ENCODE measurements at regions not wholly inside any gene's neighbourhood (a gene's known extent, or its start where the extent isn't known, plus 50 kb on each side); places are given as distances from the start of the nearest gene placed in this dataset.

GRCh38 chr4:63814171-63814964, 594.9 kb downstream of the TECRL start:
- no peak for DNase-seq (ENCODE audit: low read depth, low spot score)

- no peak for DNase-seq (ENCODE audit: low read depth, low spot score)
These were observed 610.1 kb downstream of the TECRL start for GRCh38 chr4:63799166-63799565.

- DNase-seq (ENCODE audit: low read depth, low spot score): no peak
These were observed 613.9 kb downstream of the TECRL start for GRCh38 chr4:63795301-63795700.

- DNase-seq (ENCODE audit: low read depth, low spot score): no peak
These were observed 618.9 kb downstream of the TECRL start for GRCh38 chr4:63790377-63790776.

DNA sequence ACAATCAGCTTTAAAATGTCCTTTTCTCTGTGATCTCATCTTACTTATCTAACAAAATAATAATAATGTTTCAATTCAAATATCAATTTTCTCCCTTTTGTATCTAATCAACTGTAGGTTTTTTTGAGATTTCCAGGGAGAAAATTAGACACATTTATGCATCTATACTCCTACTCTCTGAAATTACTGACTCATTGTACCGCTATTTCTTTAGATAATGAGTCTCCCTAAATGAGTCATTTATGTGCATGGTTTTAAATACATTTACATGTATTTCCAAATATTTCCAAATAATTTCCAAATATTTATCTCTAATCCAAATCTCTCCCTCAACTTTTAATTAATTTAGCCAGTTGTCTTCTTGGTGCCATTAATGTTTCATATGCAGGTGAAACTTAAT, 621.0 kb downstream of the TECRL start:
- no peak for DNase-seq (ENCODE audit: low read depth, low spot score)

DNA sequence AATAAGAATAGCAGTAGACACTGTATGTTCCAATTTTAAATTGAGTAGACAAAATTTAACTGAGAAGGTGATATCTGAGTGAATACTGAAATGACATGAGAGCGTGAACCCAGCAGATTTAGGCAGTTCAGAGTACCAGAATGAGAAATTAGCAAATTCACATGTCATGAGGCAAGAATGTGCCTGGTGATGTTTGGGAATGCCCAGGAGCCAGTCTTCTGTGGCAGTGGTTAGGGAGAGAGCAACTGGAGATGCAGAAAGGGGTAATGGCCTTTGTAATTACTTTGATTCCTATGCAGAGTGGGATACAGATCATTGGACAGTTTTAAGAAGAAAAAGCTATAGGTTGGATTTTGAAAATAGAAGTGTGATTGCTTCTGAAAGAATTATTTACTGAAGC, 621.9 kb downstream of the TECRL start:
- no peak for DNase-seq (ENCODE audit: low read depth, low spot score)

- DNase-seq (ENCODE audit: low read depth, low spot score): no peak
These were observed 623.1 kb downstream of the TECRL start for GRCh38 chr4:63786171-63786570.

DNA sequence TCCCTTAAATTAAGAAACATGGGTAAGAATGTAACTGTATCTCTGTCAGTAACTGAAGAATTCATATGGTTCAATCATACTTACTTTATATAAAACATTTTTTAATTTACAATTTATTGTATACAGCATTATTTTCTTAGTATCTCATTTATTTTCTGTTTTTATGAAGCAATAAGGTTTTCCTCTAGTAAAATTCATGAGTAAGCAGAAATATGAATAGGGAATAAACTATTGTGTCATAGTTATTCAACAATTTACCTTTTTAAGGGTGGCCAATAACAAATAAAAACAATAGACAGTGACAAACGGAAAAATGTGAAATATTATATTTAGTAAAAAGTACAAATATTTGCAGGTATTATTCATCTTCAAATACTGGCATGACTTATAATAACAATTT, 624.4 kb downstream of the TECRL start:
- DNase-seq (ENCODE audit: low read depth, low spot score): no peak

GRCh38 chr4:63777601-63778000, 631.6 kb downstream of the TECRL start:
- DNase-seq (ENCODE audit: low read depth, low spot score): no peak

GRCh38 chr4:63764400-63764799, 644.9 kb downstream of the TECRL start:
- no peak for DNase-seq (ENCODE audit: low read depth, low spot score)

- DNase-seq (ENCODE audit: low read depth, low spot score): no peak
These were observed 651.3 kb downstream of the TECRL start for GRCh38 chr4:63757929-63758328.

DNA sequence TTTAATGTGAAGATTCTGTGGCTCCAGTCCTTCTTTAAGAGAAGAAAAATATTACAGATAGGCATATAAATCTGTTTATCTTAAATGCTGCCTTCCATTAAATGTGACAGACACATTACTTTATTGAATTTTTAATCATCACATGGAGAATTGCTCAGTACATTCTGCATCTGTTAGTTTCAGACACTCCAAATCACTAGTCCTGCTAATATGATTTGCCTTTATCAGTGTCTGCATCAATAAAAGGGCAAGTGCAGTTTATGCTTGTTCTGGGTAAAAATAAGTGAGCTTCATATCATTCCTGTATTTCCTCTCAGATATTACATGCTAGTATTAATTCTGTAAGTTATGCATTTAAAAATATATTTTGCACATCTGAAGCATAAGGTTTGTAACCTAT, 666.4 kb downstream of the TECRL start:
- no peak for DNase-seq (ENCODE audit: low read depth, low spot score)

DNA sequence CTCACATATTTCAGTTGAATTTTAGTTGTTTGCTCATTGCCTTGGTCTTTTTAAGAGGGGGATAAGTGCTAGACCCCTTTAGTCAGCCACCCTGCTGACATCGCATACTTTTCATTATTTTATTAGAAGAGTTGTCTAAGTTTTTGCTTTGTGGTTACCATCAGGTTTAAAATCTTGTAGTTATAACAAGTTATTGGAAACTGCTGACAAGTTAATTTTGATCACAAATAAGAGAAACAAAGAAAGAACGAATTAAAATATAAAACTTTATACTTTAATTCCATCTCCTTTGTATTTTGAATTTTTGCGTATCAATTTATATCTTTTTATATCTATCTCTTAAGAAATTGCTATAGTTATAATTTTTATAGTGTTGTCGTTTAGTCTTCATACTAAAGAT, 679.7 kb downstream of the TECRL start:
- no peak for DNase-seq (ENCODE audit: low read depth, low spot score)

- no peak for DNase-seq (ENCODE audit: low read depth, low spot score)
These were observed 680.6 kb downstream of the TECRL start for GRCh38 chr4:63728480-63729177.

DNA sequence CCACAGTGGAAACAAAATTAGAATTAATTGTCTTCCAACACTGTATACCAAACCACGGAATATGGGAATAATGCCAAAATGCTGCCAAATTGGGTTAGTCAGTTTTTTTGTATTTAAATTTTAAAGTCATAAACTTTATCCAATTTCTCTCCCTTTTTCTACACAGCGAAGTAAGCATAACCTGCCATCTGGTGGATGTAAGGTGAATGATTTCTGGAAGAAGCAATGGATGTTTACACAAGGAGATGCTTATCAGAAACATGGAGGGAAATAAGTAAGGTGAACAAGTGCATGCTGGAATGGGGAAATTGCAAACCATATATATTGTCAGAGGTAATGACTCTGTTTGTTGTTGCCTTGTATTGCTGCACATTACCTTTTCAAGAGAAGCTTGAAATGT, 691.9 kb downstream of the TECRL start:
- no peak for DNase-seq (ENCODE audit: low read depth, low spot score)

DNA sequence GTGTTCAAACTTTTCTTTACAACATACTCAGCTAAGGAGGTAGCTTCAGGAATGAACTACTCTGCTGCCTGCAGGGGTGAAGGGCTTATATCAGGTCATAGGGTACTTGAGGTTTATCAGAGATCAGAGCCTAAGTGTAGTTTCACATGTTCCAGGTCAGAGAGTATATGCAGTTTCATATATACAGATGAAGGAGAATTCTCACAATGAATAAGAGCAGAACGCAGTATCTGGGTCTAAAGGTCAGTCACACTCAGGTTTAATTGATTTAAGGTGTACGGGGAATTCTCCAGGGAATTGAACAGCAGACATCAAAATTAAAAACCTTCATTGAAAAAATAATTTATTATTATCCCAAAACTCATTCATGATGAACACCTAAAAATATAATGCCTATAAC, 700.6 kb downstream of the TECRL start:
- DNase-seq (ENCODE audit: low read depth, low spot score): no peak

GRCh38 chr4:63700569-63700968, 708.7 kb downstream of the TECRL start:
- no peak for DNase-seq (ENCODE audit: low read depth, low spot score)

DNA sequence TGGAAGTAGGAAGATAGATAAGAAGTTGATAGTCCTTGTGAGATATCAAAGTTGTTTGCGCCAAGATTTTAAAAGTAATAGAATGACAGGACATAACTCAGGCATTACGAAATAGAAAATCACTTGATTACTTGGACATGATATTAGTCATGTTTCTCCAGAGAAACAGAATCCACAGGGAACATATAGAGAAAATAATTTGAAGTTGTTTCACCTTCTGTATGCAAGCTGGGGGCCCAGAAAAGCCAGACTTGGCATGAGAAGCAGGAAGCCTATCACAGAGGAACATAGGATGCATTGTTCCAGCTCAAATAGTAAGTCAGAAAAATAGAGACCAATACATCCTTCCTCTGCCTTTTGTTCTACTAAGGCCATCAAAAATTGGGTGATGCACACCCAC, 715.9 kb downstream of the TECRL start:
- no peak for DNase-seq (ENCODE audit: low read depth, low spot score)

DNA sequence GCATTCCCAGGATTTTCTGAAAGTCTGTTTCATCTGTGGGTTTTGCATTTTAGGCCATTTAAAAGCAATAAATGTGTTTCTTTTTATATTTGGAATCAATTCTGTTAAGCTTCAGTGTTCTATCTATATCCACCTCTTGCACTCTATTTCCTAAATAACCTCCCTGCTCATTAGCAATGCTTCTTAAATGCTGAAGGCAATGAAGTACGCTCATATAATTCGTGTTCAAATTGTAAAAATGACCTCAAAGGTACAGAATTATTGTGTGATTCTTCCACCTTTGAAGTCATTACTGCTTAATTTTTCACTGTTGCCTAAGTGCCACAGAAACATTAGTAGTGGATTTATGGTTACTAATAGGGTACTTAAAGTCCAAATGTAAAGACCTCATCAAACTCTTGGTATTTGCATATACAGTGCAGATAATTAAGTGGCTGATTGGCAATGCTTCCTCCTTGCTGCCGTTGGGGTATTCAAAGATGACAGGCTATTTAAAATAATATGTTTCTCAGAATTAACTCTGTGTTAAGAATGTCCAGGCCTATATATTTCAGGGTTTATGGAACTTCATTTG, 730.8 kb downstream of the TECRL start:
- no peak for DNase-seq (ENCODE audit: low read depth, low spot score)

DNA sequence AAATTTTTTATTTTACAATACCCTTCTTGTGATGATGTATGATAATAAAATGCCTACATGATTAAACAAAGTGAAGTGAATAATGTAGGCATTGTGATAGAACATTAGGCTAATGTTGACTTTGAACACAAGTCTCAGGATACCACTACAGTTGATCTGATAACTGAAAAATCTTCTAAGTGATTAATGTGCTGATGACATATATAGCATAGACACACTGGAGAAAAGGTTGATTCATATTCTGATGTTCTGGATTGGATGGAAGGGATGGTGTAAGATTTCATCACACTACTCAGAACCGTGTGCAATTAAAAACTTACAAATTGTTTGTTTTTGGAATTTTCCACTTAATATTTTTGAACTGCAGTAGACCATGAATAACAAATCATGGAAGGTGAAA, 738.5 kb downstream of the TECRL start:
- DNase-seq (ENCODE audit: low read depth, low spot score): no peak

- DNase-seq (ENCODE audit: low read depth, low spot score): no peak
These were observed 745.4 kb downstream of the TECRL start for GRCh38 chr4:63663870-63664269.

DNA sequence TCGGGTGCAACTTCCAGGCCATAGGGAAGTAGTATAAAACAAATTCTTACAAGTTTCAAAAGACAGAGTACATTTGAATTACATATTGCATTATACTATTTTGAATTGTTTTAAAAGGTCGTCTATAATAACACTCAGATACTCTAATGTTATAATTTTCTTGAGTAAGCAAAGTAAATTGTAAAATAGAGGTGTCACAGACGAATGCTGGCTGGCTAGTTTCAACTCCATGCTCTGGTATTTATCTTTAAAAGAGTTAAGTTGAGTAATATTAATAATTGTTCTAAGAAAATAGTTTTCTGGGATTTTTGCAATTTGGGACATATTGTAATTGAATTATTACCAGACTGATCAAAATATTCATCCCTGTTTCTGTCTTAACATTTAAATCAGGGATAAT, 764.9 kb downstream of the TECRL start:
- no peak for DNase-seq (ENCODE audit: low read depth, low spot score)

DNA sequence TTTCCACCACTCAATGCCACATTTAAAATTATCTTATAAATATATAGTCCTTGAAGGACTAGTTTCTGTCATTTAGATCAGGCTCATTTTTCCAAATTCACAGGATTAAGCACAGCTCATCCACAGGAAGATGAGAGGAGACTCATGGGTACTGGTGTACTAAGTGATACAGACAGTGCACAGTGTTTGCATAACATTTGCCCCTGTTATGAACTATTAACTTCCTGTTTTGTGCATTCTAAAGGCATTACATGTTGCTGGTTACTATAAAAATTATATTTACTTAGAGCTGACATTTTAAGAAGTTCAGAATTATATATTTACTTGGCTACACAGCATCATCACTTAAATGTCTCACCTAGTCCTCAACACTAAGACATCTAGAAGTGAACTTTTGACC, 772.0 kb downstream of the TECRL start:
- DNase-seq (ENCODE audit: low read depth, low spot score): no peak

Data from smooth muscle cell of the brain vasculature (primary cell).